NCI-H69 (cell line): ENCODE measurements at regions not wholly inside any gene's neighbourhood (a gene's known extent, or its start where the extent isn't known, plus 50 kb on each side); places are given as distances from the start of the nearest gene placed in this dataset.
"Not testable (repeated sequence)": the region's sequence is repeated elsewhere in the genome, so short reads cannot be mapped to it uniquely, and the experiment has no call there.

ENCODE experiments used
- DNase-seq: peaks from one replicate; lab custom pipeline; 2025; lab: John Stamatoyannopoulos, UW

DNA sequence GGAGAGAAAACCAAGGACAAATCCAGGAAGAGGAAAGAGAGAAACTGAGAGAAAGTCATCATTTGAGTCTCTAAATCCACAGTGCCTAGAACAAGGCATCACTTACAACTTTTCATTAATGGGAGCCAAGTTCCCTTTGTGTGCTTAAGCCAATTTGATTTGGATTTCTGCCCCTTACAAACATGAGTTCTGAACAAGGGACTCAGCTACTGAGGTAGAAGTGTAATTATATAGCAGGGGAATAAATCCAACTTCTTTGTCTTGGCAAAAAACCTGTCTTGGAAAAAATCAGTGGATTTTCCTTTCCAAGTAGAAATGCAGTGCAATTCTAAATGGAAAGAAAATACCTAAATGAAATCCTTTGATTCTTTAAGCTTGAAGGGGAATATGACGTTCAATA, 307.2 kb upstream of the CNTN3 start:
- DNase-seq: no peak

- no peak for DNase-seq
Measured at GRCh38 chr3:74920721-74921350, 306.4 kb upstream of the CNTN3 start.

DNA sequence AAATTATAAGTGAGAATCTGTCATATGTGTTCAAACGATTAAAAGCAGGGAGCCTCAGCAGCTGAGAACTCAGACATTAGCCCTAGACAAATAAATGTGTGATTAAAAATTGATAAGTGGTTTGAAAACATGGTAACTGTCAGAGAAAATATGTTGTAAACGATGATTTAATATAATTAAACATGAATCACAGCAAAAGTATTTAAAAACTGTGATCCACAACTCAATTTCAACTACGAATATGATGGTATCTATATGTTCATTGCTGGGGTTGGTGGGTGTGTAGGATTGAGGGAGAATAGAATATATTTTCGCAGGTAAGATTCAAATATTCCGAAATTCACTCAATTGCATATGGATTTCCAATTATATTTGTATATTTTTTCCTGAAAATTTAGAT, 302.2 kb upstream of the CNTN3 start:
- no peak for DNase-seq

DNA sequence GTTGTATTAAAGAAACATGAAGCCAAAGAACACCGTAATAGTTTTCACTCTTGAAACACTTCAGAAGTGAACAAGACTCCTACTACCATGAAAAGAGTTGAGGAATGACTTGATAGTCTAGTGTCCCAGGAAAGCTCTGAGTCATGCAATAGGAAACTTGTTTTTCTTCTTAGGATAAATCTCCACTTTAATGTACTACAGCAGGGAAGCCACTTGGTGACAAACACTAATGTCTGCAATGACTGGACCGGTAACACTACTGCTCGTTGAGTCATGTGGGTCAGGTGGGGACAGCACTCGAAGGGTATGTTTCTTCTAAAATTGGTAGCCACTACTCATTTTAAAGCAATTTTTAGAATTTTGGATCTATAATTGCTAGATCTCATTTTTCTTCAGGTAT, 291.7 kb upstream of the CNTN3 start:
- no peak for DNase-seq

DNA sequence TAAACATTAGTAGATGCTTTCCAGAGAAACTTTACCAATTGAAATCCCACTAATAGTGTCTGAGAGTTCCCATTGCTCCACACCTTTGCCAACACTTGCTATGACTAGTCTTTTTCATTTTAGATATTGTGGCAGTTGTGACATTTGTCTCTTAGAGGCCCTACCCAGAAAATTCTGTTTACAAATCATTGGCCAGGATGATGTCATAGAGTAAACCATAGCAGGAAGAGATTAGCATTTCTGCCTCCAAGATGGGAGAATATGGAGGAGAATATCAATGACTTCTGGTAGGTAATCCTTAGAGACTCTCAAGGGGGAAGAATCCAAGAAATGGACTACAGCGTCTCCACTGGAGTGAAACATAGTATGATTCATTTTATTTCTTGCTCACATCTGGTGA, 291.0 kb upstream of the CNTN3 start:
- no peak for DNase-seq

DNA sequence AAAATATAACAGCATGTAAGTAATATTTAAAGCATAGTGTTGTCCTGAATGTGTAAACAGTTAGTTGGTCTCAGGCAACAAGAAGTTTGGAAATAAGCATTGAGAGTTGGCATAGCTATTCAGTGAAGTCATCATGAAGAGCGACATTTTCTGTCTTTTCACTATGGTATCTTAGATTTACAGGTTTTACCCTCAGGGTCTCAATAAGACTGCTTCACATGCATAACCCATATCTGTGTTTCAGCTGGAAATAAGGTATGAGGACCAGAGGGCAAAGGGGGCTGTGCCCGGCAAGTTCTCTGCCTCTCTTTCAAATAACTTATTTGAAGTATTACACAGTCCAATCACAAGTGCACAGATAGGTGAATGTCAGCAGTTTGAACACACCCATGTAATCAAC, 290.2 kb upstream of the CNTN3 start:
- DNase-seq: no peak

GRCh38 chr3:74899796-74900516, 285.5 kb upstream of the CNTN3 start:
- not testable (repeated sequence) for DNase-seq

DNA sequence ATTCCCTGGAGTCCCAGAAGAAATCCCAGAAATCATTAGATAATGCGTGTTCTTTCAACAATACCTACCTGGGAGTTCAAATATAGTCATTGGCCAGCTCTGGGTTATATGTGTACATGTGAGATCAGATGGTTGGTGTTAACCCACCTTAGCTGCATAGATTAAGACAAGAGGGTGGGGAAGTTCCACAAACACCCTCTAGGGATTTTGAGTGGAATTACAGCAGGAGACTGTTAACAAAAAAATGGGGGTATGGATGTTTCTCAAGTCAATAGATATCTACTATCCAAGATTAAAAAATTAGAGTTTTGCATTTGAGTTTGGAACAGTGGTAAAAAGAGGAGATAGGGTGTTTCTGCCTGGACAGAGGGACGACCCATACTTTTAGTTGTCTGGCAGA, 282.5 kb upstream of the CNTN3 start:
- peak; percentile 37 for DNase-seq

- no peak for DNase-seq
Measured at GRCh38 chr3:74891312-74891711, 276.9 kb upstream of the CNTN3 start.

DNA sequence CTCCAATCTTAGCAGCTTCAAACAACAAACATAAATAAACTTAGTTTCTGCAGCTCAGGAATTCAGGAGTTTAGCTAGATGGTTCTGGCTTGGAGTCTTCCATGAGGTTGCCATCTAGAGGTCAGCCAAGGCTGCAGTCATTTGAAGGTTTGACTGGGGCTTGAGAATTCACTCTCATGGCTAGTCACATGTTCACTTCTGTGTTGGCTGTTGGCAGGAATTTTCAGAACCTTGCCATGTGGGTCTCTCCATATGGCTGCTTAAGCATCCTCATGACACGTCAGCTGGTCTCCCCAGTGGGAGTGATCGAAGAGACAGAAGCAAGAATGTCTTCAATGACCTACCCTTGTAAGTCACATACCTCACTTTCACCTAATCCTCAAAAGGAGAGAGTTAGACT, 269.2 kb upstream of the CNTN3 start:
- DNase-seq: peak; percentile 34

- DNase-seq: no peak
Measured at GRCh38 chr3:74883222-74883621, 268.8 kb upstream of the CNTN3 start.

DNA sequence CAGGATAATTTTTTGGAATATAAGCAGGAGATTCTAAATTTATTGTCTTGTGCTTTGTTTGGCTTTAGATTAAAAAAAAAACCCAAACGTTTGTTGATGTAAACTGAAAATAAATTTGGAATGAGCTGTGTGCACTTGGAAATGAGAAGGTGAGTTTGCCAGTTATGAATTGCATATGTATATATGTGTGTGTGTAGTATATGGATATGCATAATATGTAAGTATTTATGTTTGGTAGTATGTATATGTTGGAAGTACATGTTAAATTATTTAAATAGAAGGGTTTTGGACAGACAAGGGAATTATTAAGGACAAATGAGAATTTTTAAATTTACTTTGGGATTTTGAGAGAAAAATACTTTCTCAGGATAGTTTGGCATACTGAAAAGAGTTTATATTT, 265.8 kb upstream of the CNTN3 start:
- DNase-seq: no peak

- no peak for DNase-seq
Measured at GRCh38 chr3:74866357-74867030, 252.0 kb upstream of the CNTN3 start.

DNA sequence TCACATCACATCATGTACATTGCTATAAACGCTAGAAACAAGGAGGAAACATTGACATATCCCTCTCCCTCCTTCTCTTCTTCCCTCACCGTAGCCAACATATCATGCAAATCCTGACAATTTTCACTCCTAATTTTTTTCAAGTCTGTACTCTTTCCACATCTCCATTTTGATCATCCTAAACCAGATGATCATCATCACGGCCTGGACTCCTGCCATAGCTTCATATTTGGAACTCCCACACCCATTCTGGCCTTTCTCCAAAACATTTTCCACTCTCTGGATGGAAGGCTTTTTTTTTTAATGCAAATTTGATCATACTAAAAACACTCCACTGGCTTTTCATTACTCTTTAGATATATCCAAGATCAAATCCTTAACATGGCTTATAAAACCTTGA, 248.0 kb upstream of the CNTN3 start:
- DNase-seq: no peak

- DNase-seq: peak; percentile 44
Measured at GRCh38 chr3:74861211-74861610, 246.8 kb upstream of the CNTN3 start.

DNA sequence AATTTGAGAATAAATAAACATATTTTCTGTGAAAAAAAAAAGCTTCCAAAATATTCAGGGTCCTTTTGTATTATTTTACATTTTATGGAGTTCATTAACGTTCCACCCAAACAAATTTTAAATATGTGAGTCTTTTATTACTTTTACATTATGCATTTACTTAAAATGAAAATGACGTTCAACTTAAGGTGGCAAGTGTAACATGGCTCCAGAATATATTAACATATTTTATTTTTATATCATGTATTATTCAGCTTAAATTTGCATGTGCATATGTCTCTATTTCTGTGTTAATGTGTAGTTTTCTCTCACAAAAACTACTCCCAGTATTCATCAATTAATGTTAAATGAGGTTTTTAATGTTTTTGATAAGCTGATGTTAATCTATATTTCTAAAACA, 243.6 kb upstream of the CNTN3 start:
- DNase-seq: no peak

DNA sequence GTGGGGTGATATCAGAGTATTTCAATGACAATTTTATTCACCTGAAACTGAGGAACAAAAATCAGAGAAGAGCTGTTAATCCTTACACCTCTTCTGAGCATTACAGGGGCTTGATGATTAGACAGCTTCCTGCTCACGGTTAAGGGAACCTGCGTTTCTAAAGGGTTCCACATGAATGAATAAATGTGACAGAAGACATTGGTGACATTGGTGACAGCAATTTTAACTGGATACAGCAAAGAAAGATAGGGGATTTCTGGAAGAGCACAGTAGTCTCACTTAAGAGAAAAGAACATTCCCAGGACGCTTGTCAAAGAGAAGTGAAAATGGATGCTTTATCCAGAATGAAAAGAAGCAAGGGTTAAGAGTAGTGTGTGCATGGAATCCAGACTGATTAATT, 235.9 kb upstream of the CNTN3 start:
- no peak for DNase-seq

GRCh38 chr3:74847093-74847492, 232.6 kb upstream of the CNTN3 start:
- no peak for DNase-seq

GRCh38 chr3:74845081-74845480, 230.6 kb upstream of the CNTN3 start:
- no peak for DNase-seq

DNA sequence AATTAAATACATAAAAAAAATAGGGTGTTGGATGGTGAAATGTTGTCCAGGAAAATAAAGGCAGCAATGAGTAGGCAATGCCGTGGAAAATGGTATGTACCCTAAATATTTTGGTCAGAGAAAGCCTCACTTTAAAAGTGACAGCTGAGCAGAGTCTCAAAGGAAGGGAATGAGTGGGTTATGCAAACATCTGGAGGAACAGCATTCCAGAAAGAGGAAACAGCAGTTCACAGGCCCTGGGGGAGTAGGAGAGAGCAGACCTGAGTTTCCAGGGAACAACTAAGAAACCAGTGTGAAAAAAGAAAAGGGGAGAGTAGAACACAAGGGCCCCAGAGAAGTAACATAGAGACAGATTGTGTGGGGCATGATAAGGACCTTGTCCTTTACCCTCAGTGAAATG, 230.0 kb upstream of the CNTN3 start:
- DNase-seq: no peak

GRCh38 chr3:74842649-74843048, 228.2 kb upstream of the CNTN3 start:
- DNase-seq: no peak

- DNase-seq: no peak
Measured at GRCh38 chr3:74842141-74842540, 227.7 kb upstream of the CNTN3 start.

GRCh38 chr3:74839566-74839965, 225.1 kb upstream of the CNTN3 start:
- DNase-seq: no peak

DNA sequence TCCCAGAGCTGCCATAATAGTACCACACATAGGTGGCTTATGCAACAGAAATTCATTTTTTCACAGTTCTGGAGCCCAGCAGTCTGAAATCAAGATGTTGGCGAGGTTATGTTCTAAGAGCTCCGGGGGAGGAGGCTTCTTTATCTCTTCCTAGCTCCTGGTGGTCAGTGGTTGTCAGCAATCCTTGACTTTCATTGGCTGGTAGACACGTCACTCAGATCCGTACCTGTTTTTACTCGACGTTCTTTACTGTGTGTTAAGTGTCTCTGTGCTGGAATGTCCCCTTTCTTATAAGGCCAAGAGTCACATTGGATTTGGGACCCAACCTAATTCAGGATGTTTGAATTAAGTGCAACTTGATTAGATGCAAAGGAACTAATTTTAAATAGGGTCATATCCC, 218.5 kb upstream of the CNTN3 start:
- DNase-seq: no peak
